NAMALWA (cell line): ENCODE measurements at regions not wholly inside any gene's neighbourhood (a gene's known extent, or its start where the extent isn't known, plus 50 kb on each side); places are given as distances from the start of the nearest gene placed in this dataset.

Source experiments
- DNase-seq: peaks from one replicate; pipeline ENCODE4 v3.0.0-alpha.2; 2015; ENCODE audit warnings: low spot score

GRCh38 chr19:27936139-27936538 is 1276.8 kb downstream of the UQCRFS1 start:
- no peak for DNase-seq

GRCh38 chr19:27935669-27936068 is 1277.3 kb downstream of the UQCRFS1 start:
- no peak for DNase-seq

DNA sequence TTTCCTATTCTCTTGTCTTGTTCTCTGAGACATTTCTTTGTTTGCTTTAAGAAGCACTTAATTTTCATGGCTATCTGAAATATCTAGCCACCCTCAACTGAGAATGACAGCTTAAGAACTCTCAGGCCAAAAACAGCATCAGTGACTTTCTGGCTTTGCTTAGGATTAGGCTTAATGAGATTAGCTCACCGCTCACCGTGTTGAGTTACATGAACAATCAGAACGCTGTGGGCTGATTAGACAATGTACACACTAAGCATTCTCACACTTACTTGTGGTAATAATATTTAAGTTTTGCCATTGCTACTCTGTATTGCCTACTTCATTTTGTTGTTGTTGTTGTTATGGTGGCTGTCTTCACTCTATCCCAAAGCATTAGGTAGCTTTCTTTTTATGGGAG is 1283.6 kb downstream of the UQCRFS1 start:
- no peak for DNase-seq

DNA sequence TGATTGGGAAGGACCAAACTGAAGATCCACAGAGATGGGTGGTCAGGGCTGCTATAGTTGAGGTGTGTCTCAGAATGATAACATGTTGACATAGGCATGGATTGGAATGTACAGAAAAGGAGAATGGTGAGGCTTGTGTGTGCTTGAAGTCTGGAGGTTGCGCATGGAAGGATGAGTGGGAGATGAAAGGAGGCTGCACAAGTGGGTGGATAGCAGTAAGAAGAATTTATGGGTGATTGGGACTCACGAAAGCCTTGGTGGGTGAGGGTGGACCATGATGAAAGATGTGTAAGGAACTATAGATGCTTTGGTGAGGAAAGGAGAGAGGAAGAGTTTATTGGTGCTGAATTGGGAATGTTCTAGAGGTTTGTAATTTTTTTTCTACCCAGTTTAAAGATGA is 1287.7 kb downstream of the UQCRFS1 start:
- no peak for DNase-seq

DNA sequence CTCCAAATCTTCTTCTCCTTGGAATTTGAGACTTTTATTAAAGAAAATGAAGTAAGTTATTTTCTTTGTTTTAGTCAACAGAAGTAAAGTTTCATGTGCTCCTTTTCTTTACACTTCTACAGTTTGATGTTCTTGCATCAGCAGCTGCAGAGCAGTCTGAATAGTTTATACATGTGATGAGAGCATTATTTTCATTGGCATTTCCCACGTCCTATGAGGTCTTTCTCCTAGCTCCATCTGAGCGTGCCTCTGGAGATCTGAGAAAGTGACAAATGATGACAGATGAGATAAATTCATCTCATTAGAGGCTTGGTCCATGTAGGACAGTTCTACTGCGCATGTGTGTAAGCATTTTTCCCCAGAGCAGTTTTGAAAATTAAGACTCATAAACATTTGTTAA is 1290.0 kb downstream of the UQCRFS1 start:
- no peak for DNase-seq

DNA sequence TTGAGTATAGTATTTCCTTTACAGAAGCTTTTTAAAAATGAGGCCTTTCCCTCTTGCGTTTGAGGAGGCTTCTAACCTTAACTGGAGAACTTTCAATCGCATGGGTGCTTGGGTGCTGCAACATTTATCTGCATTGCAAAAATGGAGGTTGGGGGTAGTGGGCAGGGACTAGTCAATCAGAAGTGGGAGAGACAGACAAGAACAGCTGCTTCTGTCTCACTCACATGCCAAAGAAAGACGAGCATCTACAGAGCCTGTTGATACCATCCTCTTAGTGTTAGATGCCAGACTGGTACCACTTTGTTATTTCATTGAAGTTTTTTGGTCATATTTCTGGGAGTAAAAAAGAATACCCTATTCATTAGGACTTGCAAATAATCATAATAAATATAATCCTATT is 1292.2 kb downstream of the UQCRFS1 start:
- DNase-seq, result no peak

GRCh38 chr19:27918818-27919217 is 1294.1 kb downstream of the UQCRFS1 start:
- no peak for DNase-seq

GRCh38 chr19:27911122-27911898 is 1301.6 kb downstream of the UQCRFS1 start:
- DNase-seq, result no peak

DNA sequence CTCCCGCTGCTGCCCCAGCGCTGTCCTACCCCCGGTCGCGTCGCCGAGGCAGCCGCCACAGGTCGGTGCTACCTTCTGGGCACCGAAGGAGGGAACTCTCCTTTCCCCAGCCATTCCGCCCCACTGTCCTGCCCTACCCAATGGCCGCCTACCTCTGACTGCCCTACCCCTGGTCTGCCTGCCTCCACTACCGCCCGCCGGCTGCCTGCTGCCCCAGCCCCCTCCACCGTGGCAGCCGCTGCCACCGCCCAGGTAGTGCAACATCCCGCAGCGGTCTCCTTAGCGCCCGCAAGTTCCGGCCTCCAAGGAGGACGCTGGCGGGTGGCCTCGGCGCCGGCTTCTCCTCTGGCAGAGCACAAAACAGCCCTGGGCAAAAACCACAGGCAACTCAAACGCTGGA is 1303.1 kb downstream of the UQCRFS1 start:
- no peak for DNase-seq

GRCh38 chr19:27909185-27909840 is 1303.6 kb downstream of the UQCRFS1 start:
- DNase-seq, result no peak

- no peak for DNase-seq
These were observed 1306.9 kb downstream of the UQCRFS1 start for GRCh38 chr19:27906081-27906480.

- DNase-seq, result no peak
These were observed 1307.9 kb downstream of the UQCRFS1 start for GRCh38 chr19:27905074-27905473.

GRCh38 chr19:27901078-27901477 is 1311.9 kb downstream of the UQCRFS1 start:
- DNase-seq, result no peak

GRCh38 chr19:27896091-27896490 is 1316.9 kb downstream of the UQCRFS1 start:
- no peak for DNase-seq

GRCh38 chr19:27894906-27895754 is 1317.8 kb downstream of the UQCRFS1 start:
- peak; percentile 2 for DNase-seq

- no peak for DNase-seq
These were observed 1320.5 kb downstream of the UQCRFS1 start for GRCh38 chr19:27892500-27892899.

DNA sequence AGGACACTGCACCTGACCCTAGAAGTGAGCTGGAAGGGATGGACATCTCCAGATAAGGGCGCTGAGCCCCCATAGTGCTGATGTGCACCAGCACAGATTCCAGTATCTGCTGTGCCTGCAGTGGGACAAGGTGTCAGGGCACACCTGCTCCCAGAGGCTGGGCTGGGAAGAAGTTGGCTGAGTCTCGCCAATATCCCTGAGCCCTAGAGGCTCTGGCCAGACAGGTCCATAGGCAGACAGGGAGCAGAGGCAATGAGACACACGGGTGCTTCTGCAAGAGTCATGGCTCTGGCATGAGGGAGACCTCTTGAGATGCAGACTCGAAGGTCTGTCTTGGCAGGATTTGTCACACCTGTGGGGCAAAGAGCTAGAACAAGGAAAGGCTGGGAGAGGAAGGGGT is 1321.5 kb downstream of the UQCRFS1 start:
- no peak for DNase-seq

- no peak for DNase-seq
These were observed 1322.3 kb downstream of the UQCRFS1 start for GRCh38 chr19:27890696-27891095.

DNA sequence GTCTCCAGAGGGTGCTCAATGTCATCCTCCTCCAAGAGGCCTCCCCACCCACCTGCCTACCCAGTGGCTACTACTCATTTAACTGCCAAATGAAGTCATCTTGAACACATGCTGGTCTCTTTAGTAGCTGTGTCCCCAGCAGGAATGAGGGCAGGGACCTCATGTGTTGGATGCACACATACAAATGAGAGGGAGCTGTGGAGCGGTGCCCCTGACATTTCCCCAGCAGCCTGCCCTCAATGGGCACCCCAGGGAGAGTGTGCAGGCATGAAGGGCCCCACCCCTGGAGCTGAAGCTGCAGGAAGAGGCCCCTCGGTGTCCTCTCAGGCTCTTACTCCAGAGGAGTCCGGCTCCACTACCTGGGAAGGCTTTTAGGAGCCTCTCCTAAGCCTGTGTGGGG is 1322.7 kb downstream of the UQCRFS1 start:
- DNase-seq, result no peak

DNA sequence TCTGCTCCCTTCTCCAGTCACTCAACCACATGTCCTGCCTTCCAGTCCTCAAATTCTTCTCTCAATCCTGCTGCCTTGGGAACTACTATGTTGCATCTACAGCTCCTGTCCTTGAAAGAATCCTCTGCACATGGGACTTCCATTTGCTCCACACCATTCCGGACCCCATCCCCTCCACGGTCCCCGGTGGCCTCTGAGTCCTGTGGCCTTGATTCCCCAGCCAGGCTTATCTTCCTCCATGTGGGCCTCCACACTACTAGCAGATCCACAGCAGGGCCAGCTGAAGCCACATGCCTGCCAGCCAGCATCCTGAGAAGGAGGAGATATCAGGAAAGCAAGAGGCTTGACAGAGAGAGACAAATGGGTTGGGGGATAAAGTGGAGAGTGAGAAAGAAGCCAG is 1323.8 kb downstream of the UQCRFS1 start:
- no peak for DNase-seq

DNA sequence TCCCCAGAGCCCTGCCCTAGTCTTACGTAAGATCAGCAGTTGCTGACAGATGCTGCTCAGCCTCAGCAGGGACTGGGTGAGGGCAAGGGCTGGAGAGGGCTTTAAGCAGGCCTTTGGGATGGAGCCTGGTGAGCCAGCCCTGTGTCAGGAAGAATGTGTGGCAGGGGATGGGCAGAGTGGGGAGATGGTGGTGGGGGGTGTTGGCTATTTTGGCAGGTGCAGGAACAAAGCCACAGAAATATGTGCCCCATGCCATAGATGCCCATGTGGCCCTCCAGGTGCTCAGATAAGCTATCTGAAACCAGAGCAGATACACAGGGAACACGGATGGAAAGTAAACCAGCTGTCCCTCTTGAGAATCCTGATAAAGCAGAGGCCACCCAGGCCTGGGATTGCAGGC is 1325.0 kb downstream of the UQCRFS1 start:
- no peak for DNase-seq

DNA sequence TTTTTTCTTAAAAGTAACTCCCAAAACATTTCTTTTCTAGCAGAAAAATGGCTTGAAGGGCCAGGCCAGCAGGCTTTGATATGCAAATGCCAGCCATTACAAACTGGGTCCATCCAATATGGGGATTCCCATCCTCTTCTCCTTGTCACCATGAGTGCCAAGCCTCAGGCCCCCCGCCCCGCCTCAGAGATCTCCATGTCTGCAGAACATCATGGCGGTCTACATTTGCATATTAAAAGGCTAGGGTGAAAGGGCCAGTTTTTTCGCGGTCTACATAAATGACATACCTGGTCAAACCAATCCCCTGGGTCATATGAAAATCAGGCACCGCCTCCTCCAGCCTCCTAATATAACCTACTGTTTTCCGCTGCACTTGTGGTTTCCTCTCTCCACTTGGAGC is 1327.6 kb downstream of the UQCRFS1 start:
- no peak for DNase-seq

DNA sequence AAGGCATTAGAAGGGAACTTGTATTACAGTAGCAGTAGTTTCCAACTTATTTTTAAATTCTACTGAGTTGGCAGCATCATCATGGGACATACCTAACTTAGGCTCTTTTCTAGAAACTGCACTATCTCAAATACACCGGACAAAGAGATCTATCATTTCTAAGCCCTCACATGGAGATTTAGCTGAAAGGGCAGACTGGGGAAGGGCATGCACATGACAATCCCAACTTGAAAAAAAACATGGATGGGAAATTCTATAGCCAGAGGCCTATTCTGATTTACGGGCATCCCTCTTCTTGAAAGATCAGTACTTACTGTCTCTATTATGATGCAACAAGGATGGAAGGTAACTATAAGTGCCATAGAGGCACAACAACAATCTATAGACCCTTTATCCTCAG is 1328.6 kb downstream of the UQCRFS1 start:
- DNase-seq, result no peak
